ENCODE measurements at regions not wholly inside any gene's neighbourhood (a gene's known extent, or its start where the extent isn't known, plus 50 kb on each side); places are given as distances from the start of the nearest gene placed in this dataset.

DNA sequence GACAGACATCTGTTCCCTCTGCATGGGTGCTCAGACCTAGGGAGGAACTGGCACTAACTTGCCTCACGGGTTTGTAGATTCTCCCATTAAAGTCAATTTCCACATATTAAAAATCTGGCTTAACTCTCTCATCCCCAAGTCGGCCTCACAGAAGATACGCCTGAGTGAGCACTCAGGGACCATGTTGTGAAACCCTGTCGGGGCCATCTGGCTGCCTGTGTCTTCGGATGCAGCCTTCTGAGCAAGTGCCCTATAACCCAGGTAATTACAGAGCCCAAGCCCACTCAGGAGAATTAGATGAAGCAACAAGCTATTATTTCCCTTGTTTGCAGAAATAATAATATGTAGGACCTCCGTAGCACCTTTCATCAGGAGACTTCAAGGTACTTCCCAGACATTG, 219.3 kb upstream of the GLI3 start:
- TF ChIP-seq TAF1 (IDR thresholded peaks at IDR 0.05; ENCODE audit: low read depth, low read length) (no peak), SPI1 (IDR thresholded peaks at IDR 0.05; ENCODE audit: low read depth, low read length) (no peak), POLR2A (IDR thresholded peaks at IDR 0.05; ENCODE audit: low read depth, low read length) (no peak)
